ENCODE measurements at regions not wholly inside any gene's neighbourhood (a gene's known extent, or its start where the extent isn't known, plus 50 kb on each side); places are given as distances from the start of the nearest gene placed in this dataset.

- H3K27me3 ChIP-seq (ENCODE audit: control insufficient read depth in 1 of 2, insufficient read depth in 2 of 2, low read length in 2 of 2) = no peaks in the 10 kb centered on the region
- Mint-ChIP-seq H3K27me3 (no peaks in the 10 kb centered on the region), H3K4me1 (ENCODE audit: low read depth) (no peaks in the 10 kb centered on the region), H3K36me3 (ENCODE audit: low read depth) (no peaks in the 10 kb centered on the region), H3K27ac (no peak overlapping the region), H3K9me3 (no peaks in the 10 kb centered on the region), H3K4me3 (no peak overlapping the region)
- no peaks in the 10 kb centered on the region for H3K36me3 ChIP-seq (ENCODE audit: insufficient read depth, low read length)
- TF ChIP-seq, protein P1, sequence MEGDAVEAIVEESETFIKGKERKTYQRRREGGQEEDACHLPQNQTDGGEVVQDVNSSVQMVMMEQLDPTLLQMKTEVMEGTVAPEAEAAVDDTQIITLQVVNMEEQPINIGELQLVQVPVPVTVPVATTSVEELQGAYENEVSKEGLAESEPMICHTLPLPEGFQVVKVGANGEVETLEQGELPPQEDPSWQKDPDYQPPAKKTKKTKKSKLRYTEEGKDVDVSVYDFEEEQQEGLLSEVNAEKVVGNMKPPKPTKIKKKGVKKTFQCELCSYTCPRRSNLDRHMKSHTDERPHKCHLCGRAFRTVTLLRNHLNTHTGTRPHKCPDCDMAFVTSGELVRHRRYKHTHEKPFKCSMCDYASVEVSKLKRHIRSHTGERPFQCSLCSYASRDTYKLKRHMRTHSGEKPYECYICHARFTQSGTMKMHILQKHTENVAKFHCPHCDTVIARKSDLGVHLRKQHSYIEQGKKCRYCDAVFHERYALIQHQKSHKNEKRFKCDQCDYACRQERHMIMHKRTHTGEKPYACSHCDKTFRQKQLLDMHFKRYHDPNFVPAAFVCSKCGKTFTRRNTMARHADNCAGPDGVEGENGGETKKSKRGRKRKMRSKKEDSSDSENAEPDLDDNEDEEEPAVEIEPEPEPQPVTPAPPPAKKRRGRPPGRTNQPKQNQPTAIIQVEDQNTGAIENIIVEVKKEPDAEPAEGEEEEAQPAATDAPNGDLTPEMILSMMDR (IDR thresholded peaks at IDR 0.05) = no peak
- H3K4me1 ChIP-seq (ENCODE audit: insufficient read depth, low read length) = no peaks in the 10 kb centered on the region
- intact Hi-C loops (cut with DNase I, micrococcal nuclease) = no loop called here
- H3K27ac ChIP-seq (ENCODE audit: low read depth in 1 of 2, low read length in 2 of 2) = no peak overlapping the region
- ChIA-PET POLR2A (no interaction called here), CTCF (no interaction called here)
- H3K9me3 ChIP-seq (ENCODE audit: control insufficient read depth in 1 of 2, insufficient read depth in 1 of 2, low read length in 2 of 2) = peaks cover 0 to 4% of the 10 kb centered on the region in 2 experiments
- DNase-seq = no peak
- no peak overlapping the region for H3K4me3 ChIP-seq (ENCODE audit: low read length)
- ATAC-seq (ENCODE audit: poor library complexity) = no peak
These were observed 203.5 kb downstream of the NDUFA10 start for GRCh38 chr2:239821694-239822075.

GRCh38 chr2:239820836-239821693 lies 204.1 kb downstream of the NDUFA10 start:
- POLR2A ChIA-PET = no interaction called here
- no peak for DNase-seq
- no peak overlapping the region for H3K4me3 Mint-ChIP-seq
- H3K9me3 Mint-ChIP-seq = no peaks in the 10 kb centered on the region
- intact Hi-C loops (cut with DNase I, micrococcal nuclease) = no loop called here
- ATAC-seq (ENCODE audit: poor library complexity) = no peak
- Histone ChIP-seq H3K27ac (ENCODE audit: low read depth in 1 of 2, low read length in 2 of 2) (no peak overlapping the region), H3K36me3 (ENCODE audit: insufficient read depth, low read length) (no peaks in the 10 kb centered on the region), H3K9me3 (ENCODE audit: control insufficient read depth in 1 of 2, insufficient read depth in 1 of 2, low read length in 2 of 2) (peaks cover 0 to 4% of the 10 kb centered on the region in 2 experiments), H3K27me3 (ENCODE audit: control insufficient read depth in 1 of 2, insufficient read depth in 2 of 2, low read length in 2 of 2) (no peaks in the 10 kb centered on the region), H3K4me3 (ENCODE audit: low read length) (no peak overlapping the region), H3K4me1 (ENCODE audit: insufficient read depth, low read length) (no peaks in the 10 kb centered on the region)
- no peaks in the 10 kb centered on the region for H3K36me3 Mint-ChIP-seq (ENCODE audit: low read depth)
- no peaks in the 10 kb centered on the region for H3K27me3 Mint-ChIP-seq
- TF ChIP-seq, protein P1 (IDR thresholded peaks at IDR 0.05) = no peak
- CTCF ChIA-PET = no interaction called here
- H3K27ac Mint-ChIP-seq = no peak overlapping the region
- no peaks in the 10 kb centered on the region for H3K4me1 Mint-ChIP-seq (ENCODE audit: low read depth)

- Mint-ChIP-seq H3K27me3 (no peaks in the 10 kb centered on the region), H3K4me3 (no peak overlapping the region), H3K4me1 (ENCODE audit: low read depth) (no peaks in the 10 kb centered on the region), H3K9me3 (no peaks in the 10 kb centered on the region), H3K27ac (no peak overlapping the region), H3K36me3 (ENCODE audit: low read depth) (no peaks in the 10 kb centered on the region)
- Histone ChIP-seq H3K27ac (ENCODE audit: low read depth in 1 of 2, low read length in 2 of 2) (no peak overlapping the region), H3K4me1 (ENCODE audit: insufficient read depth, low read length) (no peaks in the 10 kb centered on the region), H3K27me3 (ENCODE audit: control insufficient read depth in 1 of 2, insufficient read depth in 2 of 2, low read length in 2 of 2) (no peaks in the 10 kb centered on the region), H3K9me3 (ENCODE audit: control insufficient read depth in 1 of 2, insufficient read depth in 1 of 2, low read length in 2 of 2) (peaks cover 0 to 4% of the 10 kb centered on the region in 2 experiments), H3K4me3 (ENCODE audit: low read length) (no peak overlapping the region), H3K36me3 (ENCODE audit: insufficient read depth, low read length) (no peaks in the 10 kb centered on the region)
- ChIA-PET POLR2A (no interaction called here), CTCF (no interaction called here)
- intact Hi-C loops (cut with DNase I, micrococcal nuclease) = no loop called here
- DNase-seq = no peak
- TF ChIP-seq, protein P1 (IDR thresholded peaks at IDR 0.05) = no peak
- no peak for ATAC-seq (ENCODE audit: poor library complexity)
These were observed 205.1 kb downstream of the NDUFA10 start for GRCh38 chr2:239819974-239820555.
